ENCODE measurements at regions not wholly inside any gene's neighbourhood (a gene's known extent, or its start where the extent isn't known, plus 50 kb on each side); places are given as distances from the start of the nearest gene placed in this dataset.
"Not testable (repeated sequence)": the region's sequence is repeated elsewhere in the genome, so short reads cannot be mapped to it uniquely, and the experiment has no call there.

GRCh38 chr4:33467291-33467690 is 2747.1 kb downstream of the PCDH7 start:
- DNase-seq, result no peak

GRCh38 chr4:33470805-33471204 is 2750.6 kb downstream of the PCDH7 start:
- DNase-seq, result no peak

- DNase-seq, result no peak
Measured at GRCh38 chr4:33477715-33478114, 2757.5 kb downstream of the PCDH7 start.

GRCh38 chr4:33482773-33483172 is 2761.5 kb downstream of the ARAP2 start:
- no peak for DNase-seq

GRCh38 chr4:33485111-33485510 is 2759.2 kb downstream of the ARAP2 start:
- no peak for DNase-seq

- DNase-seq, result no peak
Measured at GRCh38 chr4:33493231-33493630, 2751.1 kb downstream of the ARAP2 start.

- DNase-seq, result no peak
Measured at GRCh38 chr4:33494150-33494549, 2750.2 kb downstream of the ARAP2 start.

GRCh38 chr4:33501587-33501986 is 2742.7 kb downstream of the ARAP2 start:
- DNase-seq, result not testable (repeated sequence)

- DNase-seq, result no peak
Measured at GRCh38 chr4:33512397-33512796, 2731.9 kb downstream of the ARAP2 start.

- DNase-seq, result no peak
Measured at GRCh38 chr4:33518856-33519255, 2725.5 kb downstream of the ARAP2 start.

- DNase-seq, result no peak
Measured at GRCh38 chr4:33532821-33533220, 2711.5 kb downstream of the ARAP2 start.

GRCh38 chr4:33536898-33537297 is 2707.4 kb downstream of the ARAP2 start:
- no peak for DNase-seq

GRCh38 chr4:33537527-33537926 is 2706.8 kb downstream of the ARAP2 start:
- no peak for DNase-seq

GRCh38 chr4:33543941-33544450 is 2700.3 kb downstream of the ARAP2 start:
- no peak for DNase-seq

- DNase-seq, result no peak
Measured at GRCh38 chr4:33551244-33551643, 2693.1 kb downstream of the ARAP2 start.

GRCh38 chr4:33561259-33561658 is 2683.1 kb downstream of the ARAP2 start:
- no peak for DNase-seq

GRCh38 chr4:33566649-33567048 is 2677.7 kb downstream of the ARAP2 start:
- DNase-seq, result no peak

- no peak for DNase-seq
Measured at GRCh38 chr4:33577791-33578190, 2666.5 kb downstream of the ARAP2 start.

- no peak for DNase-seq
Measured at GRCh38 chr4:33579951-33580350, 2664.4 kb downstream of the ARAP2 start.

- DNase-seq, result no peak
Measured at GRCh38 chr4:33592701-33593100, 2651.6 kb downstream of the ARAP2 start.

GRCh38 chr4:33606951-33607350 is 2637.4 kb downstream of the ARAP2 start:
- no peak for DNase-seq

- DNase-seq, result no peak
Measured at GRCh38 chr4:33616121-33616520, 2628.2 kb downstream of the ARAP2 start.

GRCh38 chr4:33625748-33626147 is 2618.6 kb downstream of the ARAP2 start:
- no peak for DNase-seq

- no peak for DNase-seq
Measured at GRCh38 chr4:33626221-33626620, 2618.1 kb downstream of the ARAP2 start.

GRCh38 chr4:33628296-33628695 is 2616.0 kb downstream of the ARAP2 start:
- DNase-seq, result no peak

GRCh38 chr4:33649015-33649414 is 2595.3 kb downstream of the ARAP2 start:
- no peak for DNase-seq
